ENCODE measurements at regions not wholly inside any gene's neighbourhood (a gene's known extent, or its start where the extent isn't known, plus 50 kb on each side); places are given as distances from the start of the nearest gene placed in this dataset.

GRCh38 chrX:4206941-4207340, 493.5 kb upstream of the PRKX start:
- no peak for DNase-seq

- no peak for DNase-seq
Measured at GRCh38 chrX:4197971-4198370, 484.5 kb upstream of the PRKX start.

- DNase-seq = no peak
Measured at GRCh38 chrX:4193500-4194155, 480.2 kb upstream of the PRKX start.

GRCh38 chrX:4186331-4186730, 472.9 kb upstream of the PRKX start:
- no peak for DNase-seq

- no peak for DNase-seq
Measured at GRCh38 chrX:4185086-4185485, 471.6 kb upstream of the PRKX start.

DNA sequence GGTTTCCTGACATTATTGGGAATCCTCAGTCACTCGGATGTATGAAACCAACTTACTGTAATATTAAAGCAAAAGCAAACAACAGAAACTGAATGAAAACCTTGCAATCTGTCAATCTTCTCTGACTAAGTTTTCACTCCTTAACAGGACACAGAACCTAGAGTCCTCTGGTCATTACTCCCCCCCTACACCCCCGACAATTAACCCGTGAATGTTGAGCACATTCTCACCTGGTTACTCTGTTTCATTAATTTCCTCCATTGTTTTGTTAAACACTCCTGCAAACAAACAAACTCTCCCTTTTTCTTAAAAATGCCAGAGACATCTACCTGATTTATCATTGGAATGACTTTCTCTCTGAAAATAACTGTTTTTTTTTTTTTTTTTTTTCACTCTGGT, 469.0 kb upstream of the PRKX start:
- DNase-seq = no peak

DNA sequence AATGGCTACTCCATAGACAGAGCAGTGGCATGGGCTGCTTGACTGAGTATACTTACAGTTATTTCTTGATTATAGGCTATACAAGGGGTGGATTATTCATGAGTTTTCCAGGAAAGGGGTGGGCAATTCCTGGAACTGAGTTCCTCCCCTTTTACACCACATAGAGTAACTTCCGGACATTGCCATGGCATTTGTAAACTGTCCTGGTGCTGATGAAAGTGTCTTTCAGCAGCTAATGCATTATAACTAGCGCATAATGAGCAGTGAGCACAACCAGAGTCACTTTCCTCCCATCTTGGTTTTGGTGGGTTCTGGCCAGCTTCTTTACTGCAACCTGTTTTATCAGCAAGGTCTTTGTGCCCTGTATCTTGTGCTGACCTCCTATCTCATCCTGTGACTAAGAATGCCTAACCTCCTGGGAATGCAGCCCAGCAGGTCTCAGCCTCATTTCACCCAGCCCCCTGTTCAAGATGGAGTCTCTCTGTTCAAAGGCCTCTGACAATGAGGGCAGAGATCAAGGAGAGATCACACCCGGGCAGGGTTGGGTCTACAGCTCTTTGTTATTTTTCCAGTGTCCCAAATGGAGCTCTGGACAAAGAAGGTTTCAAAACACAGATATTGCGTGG, 468.4 kb upstream of the PRKX start:
- DNase-seq = no peak

DNA sequence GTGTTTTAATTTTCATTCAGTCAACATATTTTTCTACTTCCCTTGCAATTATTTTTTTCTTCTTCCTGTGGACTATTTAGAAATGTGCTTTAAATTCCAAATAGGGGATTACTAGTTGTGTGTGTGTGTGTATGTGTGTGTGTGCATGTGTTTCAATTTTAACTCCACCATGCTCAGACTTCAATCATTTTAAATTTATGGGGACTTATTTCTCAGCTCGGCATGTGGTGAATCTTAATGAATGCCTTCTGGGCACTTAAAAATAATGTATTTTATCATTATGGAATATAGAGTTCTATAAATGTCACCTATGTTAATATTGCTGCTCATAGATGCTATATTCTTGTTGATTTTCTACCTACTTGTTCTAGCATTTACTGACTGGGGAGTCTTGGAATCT, 465.6 kb upstream of the PRKX start:
- no peak for DNase-seq

GRCh38 chrX:4175221-4175620, 461.8 kb upstream of the PRKX start:
- DNase-seq = no peak

DNA sequence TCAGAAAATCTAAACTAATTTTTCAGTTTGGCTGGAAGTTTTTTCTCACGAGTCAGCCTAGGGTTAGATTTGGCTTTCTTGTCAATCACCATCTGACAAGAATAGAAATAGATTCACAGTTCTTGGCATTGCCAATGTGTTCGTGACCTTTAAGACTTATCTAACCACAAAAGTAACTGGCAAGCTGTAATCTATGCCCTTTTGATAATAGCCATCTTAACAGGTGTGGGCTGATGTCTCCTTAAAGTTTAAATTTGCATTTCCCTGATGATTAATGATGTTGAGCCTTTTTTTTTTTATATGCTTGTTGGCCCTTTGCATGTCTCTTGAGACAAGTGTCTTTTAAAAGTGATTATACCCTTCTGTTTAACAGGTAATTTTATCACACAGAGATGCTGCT, 460.3 kb upstream of the PRKX start:
- DNase-seq = no peak

DNA sequence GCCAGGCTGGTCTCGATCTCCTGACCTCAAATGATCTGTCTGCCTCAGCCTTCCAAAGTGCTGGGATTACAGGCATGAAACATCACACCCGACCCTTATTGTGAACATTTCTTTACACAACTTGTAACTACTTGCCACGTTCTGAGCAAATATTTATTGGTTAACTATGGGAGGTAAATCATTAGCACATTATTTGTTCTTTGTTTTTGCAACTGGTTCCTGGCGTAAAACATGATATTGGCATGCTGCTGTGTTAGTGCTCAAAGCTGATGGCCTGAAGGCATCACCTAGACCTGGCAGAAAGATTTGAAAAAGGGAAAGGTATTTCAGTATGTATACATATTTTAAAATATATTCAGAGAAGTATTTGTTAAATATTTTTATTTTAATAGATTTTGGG, 438.3 kb upstream of the PRKX start:
- DNase-seq = no peak

DNA sequence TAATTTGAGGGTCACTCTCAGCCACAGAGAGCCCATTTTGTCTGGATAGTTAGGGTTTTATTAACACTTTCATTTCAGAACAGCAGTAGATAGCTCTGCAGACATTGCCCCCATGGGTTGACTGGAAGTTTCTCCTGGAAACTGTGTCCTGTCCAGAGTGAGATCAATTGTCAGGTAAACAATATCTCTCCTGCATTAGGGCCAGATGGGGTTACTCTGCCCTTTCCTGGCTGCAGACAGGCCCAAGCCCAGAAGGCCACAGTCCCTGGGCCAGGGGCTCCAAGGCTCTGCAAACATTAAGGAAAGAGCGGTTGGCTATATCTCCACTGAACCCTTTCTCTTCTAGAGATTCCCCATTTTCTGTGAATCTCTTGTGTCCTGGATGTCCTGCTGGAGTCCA, 436.8 kb upstream of the PRKX start:
- DNase-seq = no peak

DNA sequence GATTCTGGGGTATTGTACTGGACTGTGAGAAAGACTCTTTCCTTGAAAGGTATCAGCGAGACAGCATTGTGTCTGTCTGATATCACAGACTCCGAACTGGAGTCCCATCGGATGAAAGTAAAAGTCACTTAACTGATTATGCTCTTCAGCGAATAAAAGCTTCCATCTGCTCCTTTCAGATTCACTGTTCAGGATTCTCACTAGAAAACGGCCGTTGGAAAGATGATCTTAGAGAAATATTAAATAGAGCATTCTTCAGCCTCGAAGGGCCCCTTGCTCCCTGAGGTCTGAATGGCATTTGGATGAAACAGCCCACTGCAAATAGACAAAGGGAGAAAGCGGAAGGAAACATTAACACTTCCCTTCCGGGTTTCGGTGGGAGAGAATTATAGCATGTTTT, 416.2 kb upstream of the PRKX start:
- no peak for DNase-seq

GRCh38 chrX:4118666-4119530, 405.4 kb upstream of the PRKX start:
- no peak for DNase-seq

- no peak for DNase-seq
Measured at GRCh38 chrX:4110964-4111363, 397.5 kb upstream of the PRKX start.

DNA sequence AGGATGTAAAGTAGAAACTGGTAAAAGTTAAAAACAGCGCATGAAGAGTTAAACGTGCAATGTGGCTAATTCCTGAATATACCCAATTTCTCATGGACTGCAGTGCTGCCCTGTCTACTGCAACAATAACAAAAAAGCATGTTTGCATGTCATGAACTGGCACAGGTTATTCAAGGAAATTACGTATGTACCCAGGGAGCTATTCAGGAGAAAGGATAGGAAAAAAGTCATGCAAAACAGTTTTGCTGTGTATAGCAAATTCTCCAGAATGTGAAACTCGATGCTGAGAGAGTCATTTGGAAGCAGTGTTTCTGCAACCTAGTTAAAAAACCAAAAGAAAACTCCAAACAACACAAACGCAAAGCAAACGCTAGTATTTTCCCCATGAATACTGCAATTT, 381.5 kb upstream of the PRKX start:
- no peak for DNase-seq

DNA sequence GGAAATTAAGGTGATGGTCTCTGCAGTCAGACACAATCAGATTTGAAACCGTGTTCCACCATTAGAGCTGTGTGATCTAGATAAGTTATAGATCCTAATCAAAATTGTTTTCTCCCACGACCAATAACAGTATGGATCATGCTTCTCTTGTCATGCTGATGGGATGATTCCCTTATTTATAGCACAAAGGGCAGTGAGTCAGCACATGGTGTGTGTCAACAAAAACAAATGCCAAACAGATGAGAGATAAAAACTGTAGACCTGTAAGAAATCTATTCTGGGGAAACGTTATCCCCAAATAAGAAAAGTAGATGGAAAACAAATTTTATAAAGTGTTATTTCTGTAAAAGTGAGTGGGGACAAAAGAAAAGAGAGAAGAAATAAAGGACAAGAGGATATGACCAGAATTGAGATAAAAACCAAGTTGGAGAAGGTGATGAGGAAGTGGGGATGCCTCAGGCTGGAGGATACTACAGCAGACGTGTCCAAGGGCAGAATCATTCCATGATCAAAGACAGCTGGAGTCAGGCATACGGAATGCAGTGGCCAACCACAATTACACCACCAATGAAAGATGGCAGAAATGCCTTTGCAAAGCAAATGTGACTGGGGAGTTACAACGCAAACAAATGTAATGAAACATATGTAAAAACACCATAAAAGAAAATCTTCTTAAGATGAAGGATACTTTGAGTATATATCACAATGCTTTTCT, 377.8 kb upstream of the PRKX start:
- no peak for DNase-seq

DNA sequence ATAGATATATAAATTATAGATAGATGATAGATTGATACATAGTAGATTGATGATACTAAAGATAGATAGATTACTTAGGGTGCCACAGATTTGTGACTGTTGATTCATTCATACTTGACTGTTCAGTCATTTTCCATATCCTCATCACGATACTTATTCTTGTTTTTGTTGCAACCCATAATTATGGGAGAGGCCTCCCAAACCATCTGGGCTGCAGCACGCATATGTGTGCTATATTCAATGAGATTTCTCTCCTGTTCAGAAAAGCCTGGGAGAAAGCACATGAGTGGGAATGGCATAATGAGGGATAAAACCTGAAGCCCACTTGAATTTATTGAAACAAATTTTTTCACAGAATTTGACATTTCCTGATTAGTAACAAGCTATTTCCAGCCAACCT, 346.4 kb upstream of the PRKX start:
- no peak for DNase-seq

- no peak for DNase-seq
Measured at GRCh38 chrX:4043951-4044350, 330.5 kb upstream of the PRKX start.

GRCh38 chrX:4035874-4036273, 322.4 kb upstream of the PRKX start:
- no peak for DNase-seq

- DNase-seq = no peak
Measured at GRCh38 chrX:4028151-4028550, 314.7 kb upstream of the PRKX start.

DNA sequence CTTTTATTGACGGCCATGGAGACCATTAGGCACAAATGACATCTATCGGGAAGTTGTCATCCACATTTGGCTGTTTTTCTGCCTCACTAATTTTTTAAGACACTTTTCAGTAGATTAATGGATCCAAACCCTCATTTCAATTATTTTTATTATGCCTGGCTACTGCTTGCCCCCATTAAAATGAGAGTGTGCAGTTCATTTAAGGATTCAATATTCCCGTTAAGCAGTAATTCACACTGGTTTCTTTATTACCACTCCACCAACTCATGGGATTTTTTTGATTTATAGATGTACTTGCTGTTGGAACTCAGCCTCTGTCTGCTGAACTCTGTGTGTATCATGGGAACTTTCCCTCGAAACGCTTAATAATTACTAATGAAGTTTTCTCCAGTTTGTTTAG, 291.8 kb upstream of the PRKX start:
- DNase-seq = no peak

GRCh38 chrX:4004822-4005221, 291.4 kb upstream of the PRKX start:
- no peak for DNase-seq

DNA sequence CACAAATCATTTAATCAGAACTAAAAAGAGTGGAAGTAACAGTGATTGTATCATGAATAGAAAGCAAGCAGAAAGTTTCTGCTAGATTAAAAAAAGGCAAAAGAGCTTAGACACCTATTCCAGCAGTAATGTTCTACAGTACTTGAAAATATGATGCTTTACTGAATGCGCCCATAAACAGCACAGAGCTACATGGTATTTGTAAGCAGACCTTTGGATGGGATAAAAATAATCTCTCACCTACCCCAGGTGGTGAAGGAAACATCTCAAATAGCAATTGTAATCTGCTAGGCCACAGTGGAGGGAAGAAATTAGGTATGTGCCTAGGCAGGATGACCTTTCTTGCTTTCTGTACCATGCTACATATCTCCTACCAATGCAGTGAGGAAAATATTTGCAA, 280.9 kb upstream of the PRKX start:
- DNase-seq = no peak

Measured in activated effector memory CD4-positive, alpha-beta T cell treated with Interleukin-2 at 50 U/mL for 16 hours (primary cell).